ENCODE measurements at regions not wholly inside any gene's neighbourhood (a gene's known extent, or its start where the extent isn't known, plus 50 kb on each side); places are given as distances from the start of the nearest gene placed in this dataset.

- FAIRE-seq: no peak
Observed at GRCh38 chr6:79864421-79864820, 82.9 kb downstream of the ELOVL4 start.

GRCh38 chr6:79864001-79864400 is 83.4 kb downstream of the ELOVL4 start:
- no peak for FAIRE-seq

- FAIRE-seq: no peak
Observed at GRCh38 chr6:79863566-79863965, 83.8 kb downstream of the ELOVL4 start.

- FAIRE-seq: no peak
Observed at GRCh38 chr6:79862711-79863110, 84.6 kb downstream of the ELOVL4 start.

- FAIRE-seq: no peak
Observed at GRCh38 chr6:79862126-79862525, 85.2 kb downstream of the ELOVL4 start.

- FAIRE-seq: no peak
Observed at GRCh38 chr6:79861023-79861422, 86.3 kb downstream of the ELOVL4 start.

- FAIRE-seq: no peak
Observed at GRCh38 chr6:79847426-79847825, 99.9 kb downstream of the ELOVL4 start.

GRCh38 chr6:79842376-79843040 is 104.8 kb downstream of the ELOVL4 start:
- no peak for FAIRE-seq

- no peak for FAIRE-seq
Observed at GRCh38 chr6:79841577-79842375, 105.6 kb downstream of the ELOVL4 start.

GRCh38 chr6:79838851-79839250 is 108.5 kb downstream of the ELOVL4 start:
- FAIRE-seq: no peak

- no peak for FAIRE-seq
Observed at GRCh38 chr6:79833964-79834284, 113.4 kb downstream of the ELOVL4 start.

- no peak for FAIRE-seq
Observed at GRCh38 chr6:79833264-79833963, 113.9 kb downstream of the ELOVL4 start.

- no peak for FAIRE-seq
Observed at GRCh38 chr6:79832723-79833122, 114.6 kb downstream of the ELOVL4 start.

- FAIRE-seq: no peak
Observed at GRCh38 chr6:79824202-79824601, 123.2 kb downstream of the ELOVL4 start.

- FAIRE-seq: no peak
Observed at GRCh38 chr6:79821859-79822258, 125.5 kb downstream of the ELOVL4 start.

- no peak for FAIRE-seq
Observed at GRCh38 chr6:79818471-79818870, 128.9 kb downstream of the ELOVL4 start.

GRCh38 chr6:79814940-79815339 is 132.4 kb downstream of the ELOVL4 start:
- FAIRE-seq: no peak

GRCh38 chr6:79813854-79814709 is 133.3 kb downstream of the ELOVL4 start:
- peak; percentile 94 for FAIRE-seq

GRCh38 chr6:79813143-79813850 is 134.1 kb downstream of the ELOVL4 start:
- no peak for FAIRE-seq

GRCh38 chr6:79812195-79812594 is 135.2 kb downstream of the ELOVL4 start:
- FAIRE-seq: no peak

- FAIRE-seq: no peak
Observed at GRCh38 chr6:79810871-79811270, 136.5 kb downstream of the ELOVL4 start.

GRCh38 chr6:79810185-79810705 is 137.1 kb downstream of the ELOVL4 start:
- no peak for FAIRE-seq

Data from A204.1 (cell line).